GM19463 (cell line): ENCODE measurements at regions not wholly inside any gene's neighbourhood (a gene's known extent, or its start where the extent isn't known, plus 50 kb on each side); places are given as distances from the start of the nearest gene placed in this dataset.

ENCODE experiments used
- ATAC-seq: cut with Tn5 transposase; IDR thresholded peaks from one replicate; pipeline ENCODE4 v1.9.1; 2021; ENCODE audit warnings: mild to moderate bottlenecking, moderate library complexity; ENCODE audit not compliant: unreplicated experiment

DNA sequence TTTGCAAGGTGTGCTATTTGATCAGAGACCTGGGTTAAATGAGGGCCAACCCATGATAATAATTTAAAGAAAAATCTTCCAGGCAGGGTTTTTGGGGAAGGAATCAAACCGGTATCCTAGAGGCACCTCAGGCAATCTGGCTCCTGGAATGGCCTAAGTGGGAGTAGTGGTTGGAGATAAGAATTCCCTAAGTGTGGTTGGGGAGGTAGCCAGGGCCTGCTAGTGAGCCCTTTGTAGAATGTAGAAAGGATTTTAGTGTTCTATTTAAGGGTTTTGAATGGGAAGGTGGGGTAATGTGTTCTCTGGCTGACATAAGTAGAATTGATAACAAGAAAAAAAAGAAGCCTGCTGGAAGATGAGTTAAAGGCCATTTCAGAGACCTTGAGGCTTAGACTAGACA, 422.2 kb downstream of the XIRP2 start:
- ATAC-seq = no peak
